Endothelial cell of umbilical vein (primary cell): ENCODE measurements at regions not wholly inside any gene's neighbourhood (a gene's known extent, or its start where the extent isn't known, plus 50 kb on each side); places are given as distances from the start of the nearest gene placed in this dataset.

Source experiments
- BruUV-seq: library from RNA; stranded (reverse); fragments of 400-500 nt; replicated peaks from 2 replicates; lab custom pipeline; 2021; lab: Mats Ljungman, UMichigan
- CTCF ChIA-PET: fragments of 300-600, 350-600 bp; sonication (Branson Sonifier 250); formaldehyde crosslinking; loops from one replicate; lab custom pipeline; 2021; ENCODE audit warnings: antibody characterized with exemption, inconsistent platforms; lab: Charles Lee
- POLR2A ChIA-PET: fragments of 300-600, 350-600 bp; sonication (Branson Sonifier 250); formaldehyde crosslinking; loops from one replicate; lab custom pipeline; 2021; ENCODE audit warnings: antibody characterized with exemption, inconsistent platforms; lab: Charles Lee
- DNase-seq: peaks from one replicate; pipeline ENCODE4 v3.0.0-alpha.2; 2011; ENCODE audit warnings: low read depth, low spot score
- FAIRE-seq: peaks from 2 replicates; lab custom pipeline; 2011; peaks lifted over from hg19 to GRCh38; lab: Jason Lieb, UNC
- H2AFZ ChIP-seq: 2 replicates; pipeline ENCODE4 v1.6.0; 2012; ENCODE audit warnings: low read depth, low read length, control low read depth, inconsistent platforms
- H3K27ac ChIP-seq: 2 replicates; pipeline ENCODE4 v1.5.1; 2011; ENCODE audit warnings: low read depth, mild to moderate bottlenecking, control low read depth, low read length, moderate library complexity; ENCODE audit not compliant: insufficient read depth
- H3K27me3 ChIP-seq, 2 experiments: 2 replicates each; pipeline versions ENCODE4 v1.6.0 to v1.6.1; 2011; ENCODE audit warnings: low read length in 2 of 2, mixed read lengths in 1 of 2; ENCODE audit not compliant: control insufficient read depth in 2 of 2, insufficient read depth in 2 of 2
- H3K36me3 ChIP-seq, 2 experiments: 2 replicates in 1 of 2; 3 replicates in 1 of 2; pipeline ENCODE4 v1.5.1; 2011; ENCODE audit warnings: low read length in 2 of 2, mild to moderate bottlenecking in 1 of 2, moderate library complexity in 1 of 2; ENCODE audit not compliant: control insufficient read depth in 2 of 2, insufficient read depth in 2 of 2; ENCODE audit errors: extremely low read depth in 1 of 2
- H3K4me1 ChIP-seq: 3 replicates; pipeline ENCODE4 v1.5.1; 2011; ENCODE audit warnings: mild to moderate bottlenecking, low read length; ENCODE audit not compliant: control insufficient read depth, insufficient read depth; ENCODE audit errors: extremely low read depth
- H3K4me2 ChIP-seq: 2 replicates; pipeline ENCODE4 v1.6.1; 2011; ENCODE audit warnings: low read length, control low read depth, mixed read lengths; ENCODE audit not compliant: insufficient read depth
- H3K4me3 ChIP-seq, 3 experiments: fragments of 200-600 bp in 1 of 3; sonication (generic), shearing (Covaris generic) in 1 of 3; replicated peaks in 1 of 3; 2 replicates each; pipeline ENCODE4 v1.5.1; 2011 to 2016; ENCODE audit warnings: control low read depth in 3 of 3, low read length in 3 of 3, mild to moderate bottlenecking in 2 of 3, inconsistent platforms in 1 of 3, low read depth in 1 of 3, moderate library complexity in 1 of 3; ENCODE audit not compliant: insufficient read depth in 1 of 3
- H3K79me2 ChIP-seq: 2 replicates; pipeline ENCODE4 v1.6.0; 2012; ENCODE audit warnings: low read length, inconsistent platforms; ENCODE audit not compliant: control insufficient read depth, insufficient read depth
- H3K9ac ChIP-seq: replicated peaks from 2 replicates; pipeline ENCODE3; 2011; ENCODE audit warnings: low read length, control low read depth; ENCODE audit not compliant: insufficient read depth; ENCODE audit errors: extremely low read depth
- H3K9me1 ChIP-seq: replicated peaks from 3 replicates; pipeline ENCODE4 v1.6.0; 2011; ENCODE audit warnings: mild to moderate bottlenecking, low read length; ENCODE audit not compliant: control insufficient read depth, insufficient read depth; ENCODE audit errors: extremely low read depth
- H3K9me3 ChIP-seq: replicated peaks from 2 replicates; pipeline ENCODE4 v1.5.1; 2012; ENCODE audit warnings: low read length, inconsistent platforms; ENCODE audit not compliant: control insufficient read depth, insufficient read depth
- H4K20me1 ChIP-seq: replicated peaks from 2 replicates; pipeline ENCODE3; 2011; ENCODE audit warnings: mild to moderate bottlenecking, low read length; ENCODE audit not compliant: control insufficient read depth, insufficient read depth; ENCODE audit errors: extremely low read depth
- EZH2 ChIP-seq: IDR thresholded peaks from 2 replicates; pipeline ENCODE4 v1.6.1; 2012; ENCODE audit warnings: borderline replicate concordance, low read depth, mild to moderate bottlenecking, moderate library complexity, low read length, inconsistent platforms; ENCODE audit not compliant: severe bottlenecking
- FOS ChIP-seq: IDR thresholded peaks from 2 replicates; pipeline ENCODE4 v1.6.1; 2011; ENCODE audit warnings: mild to moderate bottlenecking, low read length, moderate library complexity, borderline replicate concordance; ENCODE audit not compliant: insufficient read depth
- GATA2 ChIP-seq: IDR thresholded peaks from 2 replicates; pipeline ENCODE4 v1.7.0; 2011; ENCODE audit warnings: low read depth, mild to moderate bottlenecking, moderate library complexity, mixed read lengths, low read length; ENCODE audit not compliant: insufficient read length, insufficient read depth
- JUN ChIP-seq: IDR thresholded peaks from 2 replicates; pipeline ENCODE4 v1.6.1; 2011; ENCODE audit warnings: borderline replicate concordance, low read depth; ENCODE audit not compliant: insufficient read length, insufficient read depth
- MYC ChIP-seq: IDR thresholded peaks from one replicate; pipeline ENCODE4 v1.6.1; 2011; ENCODE audit warnings: mild to moderate bottlenecking, low read depth, low read length
- POLR2A ChIP-seq: IDR thresholded peaks from 2 replicates; pipeline ENCODE4 v1.6.1; 2012; ENCODE audit warnings: low read depth, mild to moderate bottlenecking, control low read depth, low read length
- POLR2AphosphoS5 ChIP-seq: IDR thresholded peaks from 2 replicates; pipeline ENCODE4 v1.6.1; 2012; ENCODE audit warnings: low read depth, mild to moderate bottlenecking, control low read depth, low read length, moderate library complexity; ENCODE audit not compliant: insufficient read depth
- dilution Hi-C: fragments of 300-500 bp; cut with MboI; formaldehyde crosslinking; loops from one replicate; pipeline ENCODE4 v1.15.0; 2019; ENCODE audit warnings: low sequenced_read_pairs; ENCODE audit not compliant: extremely low pct_ligation_motif_present
- intact Hi-C: fragments of 100-400 bp; cut with micrococcal nuclease; formaldehyde crosslinking; loops from one replicate; pipeline ENCODE4 v1.10.0; 2022
- TF ChIP-seq, protein P1 (sequence below), 2 donors: IDR thresholded peaks; 1 replicate in 1 of 2; 2 replicates in 1 of 2; pipeline ENCODE4 v1.5.1; 2011; ENCODE audit warnings: low read length in 2 of 2, mild to moderate bottlenecking in 2 of 2, moderate library complexity in 2 of 2, control low read depth in 1 of 2, inconsistent platforms in 1 of 2, low read depth in 1 of 2; ENCODE audit not compliant: insufficient read depth in 1 of 2; ENCODE audit errors: extremely low read depth in 1 of 2
- TF ChIP-seq, protein P2 (sequence below): IDR thresholded peaks from 2 replicates; pipeline ENCODE4 v1.6.1; 2011; ENCODE audit not compliant: insufficient read depth, insufficient read length

DNA sequence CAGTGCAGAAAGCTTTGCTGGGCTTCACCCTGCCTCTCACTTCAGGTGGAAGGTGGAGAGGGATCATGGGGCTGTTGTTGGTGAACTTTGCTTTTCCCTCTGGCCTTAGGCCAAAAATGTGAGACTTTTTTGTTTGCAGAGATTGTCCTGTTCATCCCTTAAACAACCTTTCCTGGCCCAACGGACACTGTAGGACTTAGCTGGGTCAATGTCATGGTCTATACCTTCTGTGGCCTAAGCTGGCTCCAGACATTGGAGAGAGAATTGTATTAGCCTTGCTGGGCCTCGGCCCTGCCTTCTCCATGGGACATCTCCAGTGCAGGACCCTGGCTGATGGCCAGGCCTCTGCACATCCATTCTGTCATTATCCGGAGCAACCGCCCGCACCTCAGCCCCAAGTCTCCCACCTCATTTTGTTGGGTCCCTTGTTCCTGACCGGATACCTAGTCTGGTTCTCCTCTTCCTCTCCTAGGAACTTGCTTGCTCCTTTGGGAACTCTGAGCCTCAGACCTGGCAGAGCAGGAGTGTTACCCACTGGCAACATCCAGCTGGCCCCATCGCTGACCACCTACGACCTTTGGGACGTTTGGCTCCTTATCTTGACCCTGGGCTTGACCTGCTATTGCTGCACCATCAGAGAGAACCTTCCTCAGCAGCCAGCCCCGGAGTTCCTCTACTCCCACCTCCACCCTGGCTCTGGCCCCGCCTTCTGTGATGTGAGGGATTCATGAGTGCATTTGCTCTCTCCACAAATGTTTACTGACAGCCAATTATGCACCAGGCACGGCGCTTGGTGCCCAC is 128.2 kb downstream of the BANF2 start:
- dilution Hi-C loops (no loop called here), intact Hi-C loops (no loop called here)
- TF ChIP-seq GATA2 (no peak), POLR2A (no peak), EZH2 (no peak), FOS (no peak), JUN (no peak), MYC (no peak), POLR2AphosphoS5 (no peak)
- TF ChIP-seq, protein P1, sequence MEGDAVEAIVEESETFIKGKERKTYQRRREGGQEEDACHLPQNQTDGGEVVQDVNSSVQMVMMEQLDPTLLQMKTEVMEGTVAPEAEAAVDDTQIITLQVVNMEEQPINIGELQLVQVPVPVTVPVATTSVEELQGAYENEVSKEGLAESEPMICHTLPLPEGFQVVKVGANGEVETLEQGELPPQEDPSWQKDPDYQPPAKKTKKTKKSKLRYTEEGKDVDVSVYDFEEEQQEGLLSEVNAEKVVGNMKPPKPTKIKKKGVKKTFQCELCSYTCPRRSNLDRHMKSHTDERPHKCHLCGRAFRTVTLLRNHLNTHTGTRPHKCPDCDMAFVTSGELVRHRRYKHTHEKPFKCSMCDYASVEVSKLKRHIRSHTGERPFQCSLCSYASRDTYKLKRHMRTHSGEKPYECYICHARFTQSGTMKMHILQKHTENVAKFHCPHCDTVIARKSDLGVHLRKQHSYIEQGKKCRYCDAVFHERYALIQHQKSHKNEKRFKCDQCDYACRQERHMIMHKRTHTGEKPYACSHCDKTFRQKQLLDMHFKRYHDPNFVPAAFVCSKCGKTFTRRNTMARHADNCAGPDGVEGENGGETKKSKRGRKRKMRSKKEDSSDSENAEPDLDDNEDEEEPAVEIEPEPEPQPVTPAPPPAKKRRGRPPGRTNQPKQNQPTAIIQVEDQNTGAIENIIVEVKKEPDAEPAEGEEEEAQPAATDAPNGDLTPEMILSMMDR (IDR thresholded peaks at IDR 0.05; ENCODE audit: extremely low read depth in 1 of 2, insufficient read depth in 1 of 2, low read depth in 1 of 2, low read length in 2 of 2) = no peak
- TF ChIP-seq, protein P2, sequence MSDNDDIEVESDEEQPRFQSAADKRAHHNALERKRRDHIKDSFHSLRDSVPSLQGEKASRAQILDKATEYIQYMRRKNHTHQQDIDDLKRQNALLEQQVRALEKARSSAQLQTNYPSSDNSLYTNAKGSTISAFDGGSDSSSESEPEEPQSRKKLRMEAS = no peak
- Histone ChIP-seq H2AFZ (no peak overlapping the region), H3K27me3 (no peaks in the 10 kb centered on the region), H4K20me1 (no peaks in the 10 kb centered on the region), H3K4me3 (no peak overlapping the region), H3K27ac (no peak overlapping the region), H3K4me2 (no peak overlapping the region), H3K4me1 (peaks cover 8% of the 10 kb centered on the region), H3K9ac (no peak overlapping the region), H3K79me2 (no peaks in the 10 kb centered on the region), H3K9me1 (no peaks in the 10 kb centered on the region), H3K9me3 (no peaks in the 10 kb centered on the region), H3K36me3 (no peaks in the 10 kb centered on the region)
- no peak for FAIRE-seq
- no peak for DNase-seq
- no TSS peak for BruUV-seq
- POLR2A ChIA-PET = interaction anchor here (0.6 kb wide), 1 partner anchor 66 kb away, joined by 3 read pairs; no protein-coding TSS in a partner anchor
- CTCF ChIA-PET = no interaction called here
